DND-41 (cell line): ENCODE measurements at regions not wholly inside any gene's neighbourhood (a gene's known extent, or its start where the extent isn't known, plus 50 kb on each side); places are given as distances from the start of the nearest gene placed in this dataset.

ENCODE experiments used
- EZH2 ChIP-seq: IDR thresholded peaks from 3 replicates; pipeline ENCODE4 v1.6.1; 2012; ENCODE audit warnings: borderline replicate concordance, low read depth, mild to moderate bottlenecking, moderate library complexity, low read length, inconsistent platforms; ENCODE audit not compliant: severe bottlenecking
- TF ChIP-seq, protein P1 (sequence below): IDR thresholded peaks from 2 replicates; pipeline ENCODE4 v1.5.1; 2012; ENCODE audit warnings: borderline replicate concordance, low read length, moderate library complexity, mild to moderate bottlenecking; ENCODE audit not compliant: poor library complexity, severe bottlenecking; ENCODE audit errors: extremely low read depth

DNA sequence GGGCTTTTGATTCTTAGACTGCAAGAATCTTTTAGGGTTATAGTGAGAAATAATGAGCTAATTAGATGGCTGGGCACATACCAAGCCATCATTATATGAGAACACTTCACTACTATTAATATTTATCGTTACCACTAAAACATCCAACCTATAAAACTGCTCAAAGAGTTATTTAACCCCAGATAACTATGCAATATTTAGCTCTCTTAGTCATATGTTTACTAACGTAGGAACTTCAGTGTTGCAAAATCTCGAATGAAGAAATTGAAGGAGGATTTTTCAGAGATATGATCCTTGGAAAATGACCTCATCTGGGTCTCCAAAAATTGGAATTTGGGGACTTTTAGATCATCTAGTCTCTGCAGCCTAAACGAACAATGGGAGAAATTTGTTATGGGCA is 265.0 kb upstream of the RPS6KA3 start:
- TF ChIP-seq, protein P1, sequence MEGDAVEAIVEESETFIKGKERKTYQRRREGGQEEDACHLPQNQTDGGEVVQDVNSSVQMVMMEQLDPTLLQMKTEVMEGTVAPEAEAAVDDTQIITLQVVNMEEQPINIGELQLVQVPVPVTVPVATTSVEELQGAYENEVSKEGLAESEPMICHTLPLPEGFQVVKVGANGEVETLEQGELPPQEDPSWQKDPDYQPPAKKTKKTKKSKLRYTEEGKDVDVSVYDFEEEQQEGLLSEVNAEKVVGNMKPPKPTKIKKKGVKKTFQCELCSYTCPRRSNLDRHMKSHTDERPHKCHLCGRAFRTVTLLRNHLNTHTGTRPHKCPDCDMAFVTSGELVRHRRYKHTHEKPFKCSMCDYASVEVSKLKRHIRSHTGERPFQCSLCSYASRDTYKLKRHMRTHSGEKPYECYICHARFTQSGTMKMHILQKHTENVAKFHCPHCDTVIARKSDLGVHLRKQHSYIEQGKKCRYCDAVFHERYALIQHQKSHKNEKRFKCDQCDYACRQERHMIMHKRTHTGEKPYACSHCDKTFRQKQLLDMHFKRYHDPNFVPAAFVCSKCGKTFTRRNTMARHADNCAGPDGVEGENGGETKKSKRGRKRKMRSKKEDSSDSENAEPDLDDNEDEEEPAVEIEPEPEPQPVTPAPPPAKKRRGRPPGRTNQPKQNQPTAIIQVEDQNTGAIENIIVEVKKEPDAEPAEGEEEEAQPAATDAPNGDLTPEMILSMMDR: no peak
- no peak for TF ChIP-seq EZH2
